ENCODE measurements at regions not wholly inside any gene's neighbourhood (a gene's known extent, or its start where the extent isn't known, plus 50 kb on each side); places are given as distances from the start of the nearest gene placed in this dataset.

- TF ChIP-seq CTCF (IDR thresholded peaks at IDR 0.05; ENCODE audit: low read length) (no peak), EZH2phosphoT487 (IDR thresholded peaks at IDR 0.05; ENCODE audit: low read length) (no peak)
Measured at GRCh38 chr11:31922450-31922849, 111.3 kb upstream of the PAX6 start.

Measured in MM.1S (cell line).